Erythroblast (primary cell): ENCODE measurements at regions not wholly inside any gene's neighbourhood (a gene's known extent, or its start where the extent isn't known, plus 50 kb on each side); places are given as distances from the start of the nearest gene placed in this dataset.

Experiments
- GATA1 ChIP-seq: IDR thresholded peaks from 2 replicates; pipeline ENCODE4 v1.6.1; 2011; ENCODE audit warnings: low read depth, mild to moderate bottlenecking, control low read depth, low read length, moderate library complexity
- POLR2A ChIP-seq: IDR thresholded peaks from 2 replicates; pipeline ENCODE4 v1.6.1; 2011; ENCODE audit warnings: mild to moderate bottlenecking, low read length

DNA sequence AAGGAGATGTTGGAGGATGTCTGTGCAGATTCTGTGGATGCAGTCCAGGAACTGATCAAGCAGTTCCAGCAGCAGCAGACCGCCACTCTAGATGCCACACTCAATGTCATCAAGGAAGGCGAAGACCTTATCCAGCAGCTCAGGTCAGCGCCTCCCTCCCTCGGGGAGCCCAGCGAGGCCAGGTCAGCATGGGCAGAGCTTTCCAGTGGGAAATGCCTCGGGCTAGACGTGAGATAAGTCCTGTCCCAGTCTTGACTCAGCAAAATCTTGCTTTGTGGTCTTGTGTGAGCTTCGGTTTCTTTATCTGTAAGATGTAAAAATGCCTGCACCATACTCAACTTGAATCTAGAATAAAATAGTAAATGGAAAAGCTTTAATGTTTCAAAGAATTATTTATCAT lies 335.1 kb upstream of the UMPS start:
- no peak for TF ChIP-seq POLR2A
- no peak for TF ChIP-seq GATA1
